ENCODE measurements at regions not wholly inside any gene's neighbourhood (a gene's known extent, or its start where the extent isn't known, plus 50 kb on each side); places are given as distances from the start of the nearest gene placed in this dataset.

DNA sequence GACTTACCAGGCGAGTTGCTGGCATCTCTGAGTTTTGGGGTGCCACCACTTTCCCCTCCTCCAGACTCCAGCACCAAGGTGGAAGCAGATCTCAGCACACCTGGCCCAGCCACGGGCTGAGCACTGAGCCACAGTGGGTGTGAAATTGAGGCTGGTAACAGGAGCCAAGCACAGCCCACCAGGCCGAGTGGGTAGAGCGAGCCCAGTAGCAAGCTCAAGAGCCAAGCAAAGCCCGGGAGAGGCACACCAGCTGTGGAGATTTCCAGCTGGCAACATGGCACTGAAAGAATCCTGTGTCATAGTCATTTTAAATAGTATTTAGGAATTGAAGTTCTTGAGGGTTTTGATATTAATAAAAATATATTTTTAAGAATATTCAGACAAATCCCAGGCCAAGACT lies 596.2 kb upstream of the TMEM132C start:
- Histone ChIP-seq H2BK15ac (ENCODE audit: low read length) (no peak overlapping the region), H2BK20ac (ENCODE audit: low read length) (no peak overlapping the region), H3K23me2 (ENCODE audit: low read depth, low read length) (no peaks in the 10 kb centered on the region), H4K8ac (ENCODE audit: extremely low read depth, insufficient read depth, low read length) (no peak overlapping the region), H3K36me3 (ENCODE audit: control insufficient read depth in 2 of 4, insufficient read depth in 4 of 4, low read length in 3 of 4) (no peaks in the 10 kb centered on the region), H2BK120ac (replicated peaks; ENCODE audit: low read depth, low read length) (no peak overlapping the region), H3K18ac (ENCODE audit: extremely low read depth, low read length) (no peak overlapping the region), H3K4me3 (ENCODE audit: extremely low read depth in 1 of 4, insufficient read depth in 2 of 4, low read depth in 3 of 4, low read length in 4 of 4) (no peak overlapping the region), H3K14ac (ENCODE audit: insufficient read length) (no peak overlapping the region), H4K91ac (replicated peaks; ENCODE audit: insufficient read length, low read length) (no peak overlapping the region), H3K79me2 (ENCODE audit: control insufficient read depth in 1 of 2, insufficient read depth in 2 of 2, low read length in 2 of 2) (no peaks in the 10 kb centered on the region), H3K4ac (replicated peaks; ENCODE audit: insufficient read length, low read depth, low read length) (no peak overlapping the region), H3K23ac (ENCODE audit: insufficient read length) (no peak overlapping the region), H3K4me2 (ENCODE audit: insufficient read depth in 1 of 2, low read depth in 2 of 2, low read length in 2 of 2) (no peak overlapping the region), H3K56ac (replicated peaks; ENCODE audit: insufficient read length, low read depth, low read length) (no peak overlapping the region), H2AFZ (ENCODE audit: low read length) (no peak overlapping the region), H3K9ac (replicated peaks in 1 of 4; ENCODE audit: extremely low read depth in 1 of 4, low read depth in 3 of 4, low read length in 3 of 4) (no peak overlapping the region), H3K27ac (ENCODE audit: low read depth, low read length) (no peak overlapping the region), H3K9me3 (ENCODE audit: insufficient read depth in 2 of 2, low read depth in 1 of 2, low read length in 1 of 2) (no peaks in the 10 kb centered on the region), H4K5ac (ENCODE audit: insufficient read length, low read depth, low read length) (no peak overlapping the region), H2BK5ac (ENCODE audit: low read depth, low read length) (no peak overlapping the region), H3K4me1 (replicated peaks in 1 of 4; ENCODE audit: control insufficient read depth in 3 of 4, insufficient read depth in 4 of 4, low read length in 3 of 4) (peaks cover 0 to 4% (median under 1%) of the 10 kb centered on the region in 4 experiments; a peak in 2 of 7 replicates), H3K79me1 (ENCODE audit: low read depth, low read length) (no peaks in the 10 kb centered on the region), H2BK12ac (ENCODE audit: low read depth, low read length) (no peak overlapping the region), H2AK5ac (ENCODE audit: low read depth, low read length) (no peak overlapping the region), H4K20me1 (replicated peaks in 1 of 2; ENCODE audit: control insufficient read depth in 1 of 2, insufficient read depth in 2 of 2, low read length in 2 of 2) (no peaks in the 10 kb centered on the region), H3K27me3 (replicated peaks in 1 of 4; ENCODE audit: control insufficient read depth in 3 of 4, extremely low read depth in 1 of 4, insufficient read depth in 3 of 4, low read length in 3 of 4) (no peaks in the 10 kb centered on the region)
- POLR2A ChIA-PET (ENCODE audit: partially characterized antibody), result no interaction called here
- TF ChIP-seq CTBP2 (IDR thresholded peaks at IDR 0.05; ENCODE audit: borderline replicate concordance, insufficient read depth, insufficient read length, low read length) (no peak), TCF12 (IDR thresholded peaks at IDR 0.05; ENCODE audit: low read depth, low read length) (no peak), BCL11A (IDR thresholded peaks at IDR 0.05; ENCODE audit: low read depth in 2 of 2, low read length in 2 of 2) (no peak), TBP (IDR thresholded peaks at IDR 0.05; ENCODE audit: low read depth, low read length) (no peak), SIN3A (conservative IDR thresholded peaks at IDR 0.05 in 1 of 2, IDR thresholded peaks at IDR 0.05 in 1 of 2; ENCODE audit: low read depth in 1 of 2, low read length in 2 of 2) (no peak), BRCA1 (IDR thresholded peaks at IDR 0.05; ENCODE audit: low read depth, low read length) (no peak), POLR2A (IDR thresholded peaks at IDR 0.05; ENCODE audit: control extremely low read depth in 1 of 2, low read depth in 2 of 2, low read length in 2 of 2) (no peak), TAF1 (IDR thresholded peaks at IDR 0.05; ENCODE audit: low read depth, low read length) (no peak)
- TF ChIP-seq, protein P1, sequence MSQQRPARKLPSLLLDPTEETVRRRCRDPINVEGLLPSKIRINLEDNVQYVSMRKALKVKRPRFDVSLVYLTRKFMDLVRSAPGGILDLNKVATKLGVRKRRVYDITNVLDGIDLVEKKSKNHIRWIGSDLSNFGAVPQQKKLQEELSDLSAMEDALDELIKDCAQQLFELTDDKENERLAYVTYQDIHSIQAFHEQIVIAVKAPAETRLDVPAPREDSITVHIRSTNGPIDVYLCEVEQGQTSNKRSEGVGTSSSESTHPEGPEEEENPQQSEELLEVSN (IDR thresholded peaks at IDR 0.05), result no peak
- TF ChIP-seq, protein P2, sequence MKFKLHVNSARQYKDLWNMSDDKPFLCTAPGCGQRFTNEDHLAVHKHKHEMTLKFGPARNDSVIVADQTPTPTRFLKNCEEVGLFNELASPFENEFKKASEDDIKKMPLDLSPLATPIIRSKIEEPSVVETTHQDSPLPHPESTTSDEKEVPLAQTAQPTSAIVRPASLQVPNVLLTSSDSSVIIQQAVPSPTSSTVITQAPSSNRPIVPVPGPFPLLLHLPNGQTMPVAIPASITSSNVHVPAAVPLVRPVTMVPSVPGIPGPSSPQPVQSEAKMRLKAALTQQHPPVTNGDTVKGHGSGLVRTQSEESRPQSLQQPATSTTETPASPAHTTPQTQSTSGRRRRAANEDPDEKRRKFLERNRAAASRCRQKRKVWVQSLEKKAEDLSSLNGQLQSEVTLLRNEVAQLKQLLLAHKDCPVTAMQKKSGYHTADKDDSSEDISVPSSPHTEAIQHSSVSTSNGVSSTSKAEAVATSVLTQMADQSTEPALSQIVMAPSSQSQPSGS (IDR thresholded peaks at IDR 0.05; ENCODE audit: low read length), result no peak
- CTCF ChIA-PET (ENCODE audit: partially characterized antibody), result interaction anchor here (0.9 to 1.6 kb wide), 2 partner anchors 111 to 216 kb away, joined by 3 to 5 read pairs; no protein-coding TSS in a partner anchor
- FAIRE-seq (no peak), DNase-seq (ENCODE audit: low read depth in 1 of 2, low spot score in 2 of 2) (no peak)
- WGBS, 2 experiments (ENCODE audit: extremely low coverage in 1 of 2, insufficient coverage in 1 of 2, insufficient read length in 1 of 2, insufficient replicate concordance in 2 of 2, low coverage in 1 of 2, low lambda C conversion rate in 2 of 2, missing lambda C conversion rate in 1 of 2), result 91% methylated on average over 5 of the region's 5 CpGs; no CpG with 5 or more reads in 1 of the 2 experiments
